PFSK-1 (cell line): ENCODE measurements at regions not wholly inside any gene's neighbourhood (a gene's known extent, or its start where the extent isn't known, plus 50 kb on each side); places are given as distances from the start of the nearest gene placed in this dataset.

ENCODE experiments used
- POLR2AphosphoS5 ChIP-seq: IDR thresholded peaks from 2 replicates; pipeline ENCODE4 v1.6.1; 2012; ENCODE audit warnings: low read depth, mild to moderate bottlenecking, control low read depth, low read length, moderate library complexity
- TAF1 ChIP-seq: IDR thresholded peaks from 2 replicates; pipeline ENCODE4 v1.6.1; 2012; ENCODE audit warnings: low read length, control low read depth, borderline replicate concordance; ENCODE audit not compliant: insufficient read depth

GRCh38 chr1:234917495-234918180, 211.0 kb downstream of the TOMM20 start:
- TF ChIP-seq POLR2AphosphoS5: no peak
- no peak for TF ChIP-seq TAF1
